ENCODE measurements at regions not wholly inside any gene's neighbourhood (a gene's known extent, or its start where the extent isn't known, plus 50 kb on each side); places are given as distances from the start of the nearest gene placed in this dataset.

GRCh38 chr3:194045919-194046318, 90.0 kb upstream of the HES1 start:
- TF ChIP-seq CTCF (IDR thresholded peaks at IDR 0.05; ENCODE audit: control extremely low read depth in 1 of 3, insufficient read depth in 1 of 3, low read depth in 1 of 3, low read length in 3 of 3) (no peak), POLR2A (IDR thresholded peaks at IDR 0.05; ENCODE audit: control extremely low read depth in 1 of 2, low read depth in 2 of 2, low read length in 2 of 2) (no peak), TBP (IDR thresholded peaks at IDR 0.05; ENCODE audit: low read depth, low read length) (no peak), JUND (IDR thresholded peaks at IDR 0.05; ENCODE audit: low read length) (no peak), TEAD4 (IDR thresholded peaks at IDR 0.05; ENCODE audit: low read depth, low read length) (no peak), PHF8 (conservative IDR thresholded peaks at IDR 0.05; ENCODE audit: low read depth, low read length) (no peak), CREB1 (IDR thresholded peaks at IDR 0.05) (no peak), ZNF274 (IDR thresholded peaks at IDR 0.05; ENCODE audit: borderline replicate concordance, extremely low read depth, low read length) (no peak), BRCA1 (IDR thresholded peaks at IDR 0.05; ENCODE audit: low read depth, low read length) (no peak), MAX (IDR thresholded peaks at IDR 0.05) (no peak), CEBPB (IDR thresholded peaks at IDR 0.05; ENCODE audit: low read depth, low read length) (no peak), SP2 (IDR thresholded peaks at IDR 0.05; ENCODE audit: low read length) (no peak), CHD7 (IDR thresholded peaks at IDR 0.05; ENCODE audit: insufficient replicate concordance, low read length) (no peak)

All from H1 (cell line).